Choroid plexus epithelial cell (primary cell): ENCODE measurements at regions not wholly inside any gene's neighbourhood (a gene's known extent, or its start where the extent isn't known, plus 50 kb on each side); places are given as distances from the start of the nearest gene placed in this dataset.
A peak's percentile ranks its signal among the peaks of the same experiment; 100 is the strongest.

Experiments
- DNase-seq: peaks from one replicate; pipeline ENCODE4 v3.0.0-alpha.2; 2010; ENCODE audit warnings: low read depth
- H3K4me3 ChIP-seq: 2 replicates; pipeline ENCODE4 v1.5.1; 2011; ENCODE audit warnings: low read depth, mild to moderate bottlenecking, control low read depth, low read length, moderate library complexity
- TF ChIP-seq, protein P1 (sequence below): conservative IDR thresholded peaks from 2 replicates; pipeline ENCODE4 v1.5.1; 2011; ENCODE audit warnings: low read depth, mild to moderate bottlenecking, control low read depth, inconsistent platforms, low read length, moderate library complexity

DNA sequence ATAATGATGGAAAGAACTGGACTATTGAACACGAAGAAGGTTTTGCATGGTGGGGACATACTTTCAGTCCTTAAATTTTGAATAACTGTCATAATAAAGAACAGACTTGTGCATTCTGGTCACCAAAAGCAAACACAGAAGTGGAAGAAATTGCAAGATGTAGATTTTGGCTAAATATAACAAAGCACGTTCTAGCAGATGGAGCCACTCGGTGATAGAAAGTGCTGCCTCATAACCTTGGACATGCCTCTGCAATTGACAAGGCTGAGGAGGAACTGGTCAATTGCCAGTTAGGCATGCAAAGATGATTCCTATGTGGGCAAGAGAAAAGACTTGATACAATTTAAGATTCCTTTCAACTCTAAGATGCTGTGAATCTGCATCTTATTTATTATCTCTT is 244.1 kb upstream of the ZC3H12C start:
- no peak for DNase-seq
- no peak overlapping the region for H3K4me3 ChIP-seq
- TF ChIP-seq, protein P1, sequence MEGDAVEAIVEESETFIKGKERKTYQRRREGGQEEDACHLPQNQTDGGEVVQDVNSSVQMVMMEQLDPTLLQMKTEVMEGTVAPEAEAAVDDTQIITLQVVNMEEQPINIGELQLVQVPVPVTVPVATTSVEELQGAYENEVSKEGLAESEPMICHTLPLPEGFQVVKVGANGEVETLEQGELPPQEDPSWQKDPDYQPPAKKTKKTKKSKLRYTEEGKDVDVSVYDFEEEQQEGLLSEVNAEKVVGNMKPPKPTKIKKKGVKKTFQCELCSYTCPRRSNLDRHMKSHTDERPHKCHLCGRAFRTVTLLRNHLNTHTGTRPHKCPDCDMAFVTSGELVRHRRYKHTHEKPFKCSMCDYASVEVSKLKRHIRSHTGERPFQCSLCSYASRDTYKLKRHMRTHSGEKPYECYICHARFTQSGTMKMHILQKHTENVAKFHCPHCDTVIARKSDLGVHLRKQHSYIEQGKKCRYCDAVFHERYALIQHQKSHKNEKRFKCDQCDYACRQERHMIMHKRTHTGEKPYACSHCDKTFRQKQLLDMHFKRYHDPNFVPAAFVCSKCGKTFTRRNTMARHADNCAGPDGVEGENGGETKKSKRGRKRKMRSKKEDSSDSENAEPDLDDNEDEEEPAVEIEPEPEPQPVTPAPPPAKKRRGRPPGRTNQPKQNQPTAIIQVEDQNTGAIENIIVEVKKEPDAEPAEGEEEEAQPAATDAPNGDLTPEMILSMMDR: no peak

DNA sequence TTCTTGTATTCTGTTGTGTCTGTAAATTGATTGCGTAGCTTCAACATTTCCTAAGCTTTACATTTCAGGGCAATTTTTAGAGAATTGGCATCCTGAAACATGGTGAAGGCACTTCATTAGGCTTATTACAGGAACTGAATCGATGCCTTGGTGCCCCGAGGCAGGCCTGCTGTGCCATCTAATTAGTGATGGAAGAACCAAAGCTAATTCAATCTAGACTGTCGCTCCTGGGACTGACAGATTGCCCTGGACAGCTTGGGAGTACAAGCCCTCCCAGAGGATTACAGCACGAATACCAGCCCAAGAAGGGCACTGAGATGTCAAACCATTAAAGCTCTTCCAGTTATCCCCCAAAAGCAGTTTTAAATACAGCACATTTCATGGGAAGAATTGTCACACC is 243.2 kb upstream of the ZC3H12C start:
- TF ChIP-seq, protein P1: no peak
- H3K4me3 ChIP-seq: no peak overlapping the region
- no peak for DNase-seq

DNA sequence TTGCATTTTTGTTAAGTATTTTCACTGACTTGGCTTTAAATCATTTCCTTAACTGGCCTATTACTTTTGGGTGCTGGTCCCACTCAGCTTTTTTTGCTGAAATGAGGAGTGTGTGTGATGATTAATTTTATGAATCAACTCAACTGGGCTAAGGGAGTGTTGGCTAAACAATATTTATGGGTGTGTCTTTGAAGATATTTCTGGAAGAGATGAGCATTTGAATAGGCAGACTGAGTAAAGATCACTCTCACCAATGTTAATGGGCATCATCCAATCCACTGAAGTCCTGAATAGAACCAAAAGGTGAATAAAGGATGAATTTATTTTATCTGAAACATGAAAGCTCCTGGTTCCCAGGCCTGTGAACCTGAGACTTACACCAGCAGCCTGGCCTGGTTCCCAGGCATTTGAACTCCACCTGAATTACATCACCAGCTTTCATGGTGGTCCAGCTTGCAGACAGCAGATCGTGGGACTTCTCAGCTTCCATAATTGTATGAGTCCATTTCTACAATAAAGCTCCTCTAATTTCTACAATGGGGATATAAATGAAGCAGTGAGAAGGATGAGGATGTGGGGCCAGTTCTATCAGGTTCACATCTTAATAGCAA is 241.3 kb upstream of the ZC3H12C start:
- peak; percentile 59 for DNase-seq
- TF ChIP-seq, protein P1: no peak
- no peak overlapping the region for H3K4me3 ChIP-seq

DNA sequence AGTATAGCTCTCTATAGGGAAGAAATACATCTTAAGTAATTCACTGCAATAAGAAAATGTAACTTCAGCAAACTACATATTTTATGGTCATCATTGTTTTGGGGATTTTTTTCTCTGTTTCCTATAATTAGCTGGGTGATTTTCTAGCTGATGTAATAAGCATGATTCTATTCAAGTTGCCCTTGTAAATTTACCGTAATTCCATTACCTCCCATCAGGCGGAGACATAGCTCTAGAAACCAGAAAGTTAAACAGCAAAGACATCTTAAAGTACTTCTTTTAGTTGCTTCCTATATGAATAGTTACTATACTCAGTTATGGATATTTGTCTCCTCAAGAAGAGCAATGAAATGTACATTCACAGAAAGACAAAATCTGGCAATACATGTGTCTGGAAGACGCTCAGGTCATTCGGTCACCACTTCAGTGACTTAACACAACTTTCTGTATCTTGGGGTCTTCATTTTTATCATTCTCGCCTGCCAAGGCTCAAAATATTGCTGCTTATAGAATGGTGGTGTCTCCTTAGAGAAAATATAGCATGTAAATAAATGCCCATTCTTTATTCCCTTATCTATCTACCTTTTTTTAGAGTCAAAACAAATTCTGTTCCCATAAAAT is 239.9 kb upstream of the ZC3H12C start:
- H3K4me3 ChIP-seq: no peak overlapping the region
- DNase-seq: peak; percentile 94
- TF ChIP-seq, protein P1: peak; percentile 77

DNA sequence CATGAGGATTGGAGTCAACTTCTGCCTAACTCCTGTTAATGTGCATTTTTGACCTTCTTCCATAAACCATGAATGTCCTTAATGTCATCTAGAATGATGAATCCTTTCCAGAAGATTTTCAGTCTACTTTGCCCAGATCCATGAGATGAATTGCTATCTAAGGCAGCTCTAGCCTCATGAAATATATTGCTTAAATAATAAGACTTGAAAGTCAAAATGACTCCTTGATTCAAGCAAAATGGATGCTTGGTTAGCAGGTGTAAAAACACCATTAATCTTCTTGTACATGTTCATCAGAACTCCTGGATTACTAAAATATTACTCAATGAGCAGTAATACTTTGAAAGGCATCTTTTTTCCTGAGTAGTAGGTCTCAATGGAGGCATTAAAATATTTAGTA is 238.5 kb upstream of the ZC3H12C start:
- TF ChIP-seq, protein P1: no peak
- no peak for DNase-seq
- no peak overlapping the region for H3K4me3 ChIP-seq

DNA sequence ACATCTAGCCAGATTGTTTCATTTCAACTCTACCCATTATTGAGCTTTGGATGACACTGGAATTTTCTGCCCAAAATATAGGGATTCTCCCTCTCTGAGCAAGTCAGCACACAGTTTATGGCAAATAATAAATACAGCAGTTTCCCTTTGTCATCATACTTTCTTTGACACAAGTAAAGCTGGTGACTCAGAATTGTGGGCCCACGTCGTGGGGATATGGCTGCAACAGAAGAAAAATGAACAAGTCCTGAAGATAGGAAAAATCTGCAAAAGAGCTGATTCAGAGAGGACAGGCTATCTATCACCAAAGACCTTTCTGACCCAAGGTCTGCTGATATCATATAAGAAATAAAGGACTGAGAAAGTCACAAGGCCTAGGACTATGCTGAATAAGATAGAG is 236.3 kb upstream of the ZC3H12C start:
- H3K4me3 ChIP-seq: no peak overlapping the region
- DNase-seq: no peak
- TF ChIP-seq, protein P1: no peak

DNA sequence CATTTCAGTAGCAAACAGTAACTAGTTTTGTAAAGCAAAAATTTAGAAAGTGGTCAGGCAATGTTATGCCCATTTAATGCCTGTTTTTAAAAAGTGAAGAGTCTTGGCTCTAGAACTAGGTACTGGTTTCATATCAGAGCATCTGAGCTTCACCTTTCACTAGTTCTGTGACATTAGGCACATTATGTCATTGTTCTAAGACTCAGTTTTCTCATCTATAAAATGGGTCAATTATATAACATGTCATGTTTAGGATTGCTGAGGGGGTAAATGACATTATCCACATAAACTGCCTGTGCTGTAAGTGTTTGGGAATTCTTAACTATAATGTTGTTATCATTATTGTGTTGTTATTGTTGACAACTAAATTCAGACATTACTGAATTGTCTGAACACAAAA is 235.6 kb upstream of the ZC3H12C start:
- TF ChIP-seq, protein P1: no peak
- H3K4me3 ChIP-seq: no peak overlapping the region
- DNase-seq: no peak
